ENCODE measurements at regions not wholly inside any gene's neighbourhood (a gene's known extent, or its start where the extent isn't known, plus 50 kb on each side); places are given as distances from the start of the nearest gene placed in this dataset.

- TF ChIP-seq CTCF (IDR thresholded peaks at IDR 0.05; ENCODE audit: low read depth, low read length, poor library complexity, severe bottlenecking): no peak
- no peak for TF ChIP-seq EZH2phosphoT487 (IDR thresholded peaks at IDR 0.05; ENCODE audit: borderline replicate concordance, low read length)
Observed at GRCh38 chr6:21664314-21665109, 71.0 kb downstream of the SOX4 start.

Data from DOHH2 (cell line).